Dedifferentiated amniotic fluid mesenchymal stem cell (primary cell): ENCODE measurements at regions not wholly inside any gene's neighbourhood (a gene's known extent, or its start where the extent isn't known, plus 50 kb on each side); places are given as distances from the start of the nearest gene placed in this dataset.

Experiments
- DNase-seq: peaks from one replicate; pipeline ENCODE4 v3.0.0-alpha.2; 2016; ENCODE audit errors: extremely low spot score

DNA sequence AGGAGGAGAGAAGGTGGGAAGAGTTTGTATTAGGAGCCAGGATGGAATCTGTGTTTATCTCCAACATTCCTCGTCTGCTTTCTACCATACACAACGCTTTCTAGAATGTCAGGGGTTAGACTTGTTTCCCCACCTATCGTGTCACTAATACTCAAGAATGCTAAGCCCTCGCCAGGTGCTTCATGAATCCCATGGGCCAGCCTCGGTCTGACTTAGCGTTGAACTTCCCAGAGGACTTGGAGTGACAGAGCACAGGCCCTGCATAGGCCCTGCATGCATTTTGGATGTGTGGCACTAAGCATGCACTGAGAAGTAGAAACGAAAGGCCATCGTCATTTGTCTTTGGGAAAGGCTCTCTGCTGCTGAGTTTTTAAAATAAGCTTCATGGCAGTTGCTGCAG lies 328.7 kb downstream of the NSG2 start:
- no peak for DNase-seq

DNA sequence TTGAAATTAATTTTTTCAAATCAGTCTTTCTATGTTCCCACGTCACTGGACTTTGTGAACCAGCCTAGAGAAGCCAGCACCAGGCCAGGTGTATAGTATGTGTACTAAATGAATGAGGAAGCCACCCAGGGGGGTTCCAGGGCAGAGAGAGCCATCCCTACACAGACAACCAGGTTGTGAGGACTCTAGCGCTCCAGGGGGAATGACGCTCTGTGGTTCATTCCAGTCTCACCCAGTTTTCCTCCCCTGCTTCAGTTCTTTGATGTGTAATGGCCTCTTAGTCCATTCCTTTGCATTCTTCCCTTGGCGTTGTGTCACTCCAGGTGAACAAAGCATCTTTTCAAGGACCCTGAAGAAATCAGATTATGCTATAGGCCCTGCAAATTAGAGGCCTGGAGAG lies 330.6 kb downstream of the NSG2 start:
- no peak for DNase-seq

DNA sequence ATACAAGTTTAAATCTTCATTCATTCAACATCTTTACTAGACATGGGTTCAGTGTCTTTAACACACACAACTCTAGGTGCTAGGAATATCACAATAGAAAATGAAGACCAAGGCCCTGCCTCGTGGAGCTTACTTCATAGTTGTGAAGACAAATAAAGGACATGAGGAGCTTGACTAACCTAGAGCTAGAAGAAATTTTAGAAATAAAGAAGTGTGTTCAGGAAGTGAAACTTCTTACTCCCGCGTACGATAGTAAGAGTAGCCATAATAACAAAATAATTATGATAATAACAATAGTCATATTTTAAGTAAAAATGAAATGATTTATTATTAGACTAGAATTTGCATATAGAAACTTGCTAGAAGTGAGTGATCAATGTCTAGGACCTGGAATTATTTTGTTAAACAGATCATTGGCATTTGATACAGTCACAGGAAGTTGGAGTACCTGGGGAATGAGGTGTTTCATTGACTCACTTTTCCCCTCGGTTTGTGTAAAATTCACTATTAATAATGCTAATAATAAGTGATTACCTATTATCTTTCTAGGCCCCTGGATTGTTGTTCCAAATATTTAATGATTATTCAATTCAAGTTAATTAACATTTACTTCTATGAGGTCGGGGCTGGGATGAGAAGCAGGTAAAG lies 331.3 kb downstream of the NSG2 start:
- DNase-seq, result no peak

DNA sequence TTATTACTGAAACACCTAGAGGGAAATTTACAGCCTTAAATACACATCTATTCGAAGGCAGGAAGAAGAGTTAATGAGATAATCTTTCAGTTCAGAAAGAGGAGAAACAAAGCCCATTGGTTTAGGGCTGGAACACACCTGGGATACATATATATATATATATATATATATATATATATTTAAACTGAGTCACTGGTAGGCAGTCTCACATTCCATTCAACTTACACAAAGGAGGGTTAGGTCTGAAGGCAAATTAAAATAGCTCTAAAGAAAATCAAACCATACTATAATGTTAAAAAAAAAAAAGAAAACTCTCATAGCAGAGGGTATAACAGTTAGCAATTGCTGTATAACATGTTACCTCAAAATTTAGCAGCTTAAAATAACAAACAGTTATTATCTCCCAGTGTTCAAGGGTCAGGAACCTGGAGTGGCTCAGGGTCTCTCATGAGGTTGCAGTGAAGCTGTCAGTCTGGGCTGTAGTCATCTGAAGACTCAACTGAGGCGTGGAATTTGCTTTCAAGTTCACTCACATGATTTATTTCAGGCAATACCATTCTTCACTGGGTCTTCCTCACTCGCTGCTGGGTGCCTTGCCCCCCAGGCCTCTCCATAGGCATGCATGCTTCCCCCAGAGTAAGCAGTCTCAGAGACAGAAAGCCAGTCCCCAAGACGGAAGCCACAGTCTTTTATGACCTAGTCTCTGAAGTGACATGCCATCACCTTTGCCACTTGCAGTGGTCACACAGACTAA lies 332.8 kb downstream of the NSG2 start:
- no peak for DNase-seq

DNA sequence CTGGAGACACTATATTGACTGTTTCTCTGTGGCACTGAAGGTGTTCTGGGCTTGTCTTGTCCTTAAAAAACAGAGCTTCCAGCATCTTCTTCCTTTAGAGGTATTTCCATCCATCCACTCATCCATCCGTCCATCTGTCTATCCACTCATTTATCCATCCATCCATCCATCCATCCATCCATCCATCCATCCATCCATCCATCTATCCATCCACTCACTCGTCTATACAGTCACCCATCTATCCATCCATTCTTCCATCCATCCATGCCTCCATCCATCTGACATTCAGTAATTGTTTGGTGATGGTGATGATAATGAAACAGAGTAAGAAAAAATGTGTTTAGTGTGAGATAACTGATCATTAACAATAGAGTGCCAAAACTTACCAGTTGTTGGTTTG lies 334.8 kb downstream of the NSG2 start:
- DNase-seq, result no peak

DNA sequence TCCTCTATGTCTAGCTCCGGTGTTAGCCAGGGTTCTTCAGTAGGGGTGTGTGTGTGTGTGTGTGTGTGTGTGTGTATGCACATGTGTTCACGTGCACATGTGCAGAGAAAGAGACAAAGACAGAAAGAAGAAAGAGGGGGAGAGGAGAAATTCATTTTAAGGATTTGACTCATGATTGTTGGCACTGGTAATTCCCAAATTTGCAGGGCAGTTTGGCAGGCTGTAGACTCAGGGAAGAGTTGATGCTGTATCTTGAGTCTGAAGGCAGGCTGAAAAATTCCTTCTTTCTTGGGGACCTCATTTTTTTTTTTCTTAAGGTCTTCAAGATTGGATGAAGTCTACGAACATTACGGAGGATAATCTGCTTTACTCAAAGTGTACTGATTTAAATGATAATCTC lies 335.7 kb downstream of the NSG2 start:
- DNase-seq, result no peak

DNA sequence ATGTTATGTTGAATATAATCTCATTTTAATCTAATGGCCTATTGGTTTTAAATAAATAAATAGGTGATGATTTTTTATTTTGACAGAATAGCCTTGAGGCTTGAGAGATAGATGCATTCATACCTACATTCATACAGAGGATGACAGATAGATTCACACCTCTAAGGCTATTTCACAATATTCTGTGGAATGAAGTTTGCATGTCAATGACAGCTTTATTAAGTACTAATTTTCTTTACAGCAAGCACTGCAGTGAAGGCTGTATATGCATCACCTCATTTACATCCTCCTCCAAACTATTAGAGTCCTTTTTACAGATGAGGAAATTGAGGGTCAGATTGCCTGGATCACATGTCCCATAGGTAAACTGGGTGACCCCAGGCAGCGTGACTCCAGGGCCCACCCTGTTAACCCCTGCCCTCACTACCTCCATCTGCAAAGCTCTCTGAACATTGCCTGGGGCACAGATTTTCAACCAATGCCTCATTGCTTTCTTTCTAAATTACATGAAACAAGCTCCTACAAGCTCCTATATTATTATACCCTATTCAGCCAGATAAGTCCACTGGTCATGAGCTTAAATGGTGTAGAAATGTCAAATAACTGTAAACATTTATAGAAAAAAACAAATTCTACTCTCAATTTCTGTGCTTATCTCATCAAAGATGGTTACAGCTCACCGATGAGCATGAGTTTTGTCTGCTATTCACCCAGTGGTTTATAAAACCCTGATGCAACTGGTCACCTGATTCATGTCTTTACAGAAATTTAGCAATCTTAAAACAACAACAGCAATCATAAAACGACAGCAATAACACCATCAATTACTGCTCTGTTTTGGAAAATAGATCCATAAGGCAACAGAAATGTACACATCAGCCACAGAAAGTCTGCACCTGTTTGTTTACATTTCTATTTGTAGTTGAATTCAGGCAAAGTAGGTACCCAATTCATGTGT lies 338.0 kb downstream of the NSG2 start:
- DNase-seq, result no peak

DNA sequence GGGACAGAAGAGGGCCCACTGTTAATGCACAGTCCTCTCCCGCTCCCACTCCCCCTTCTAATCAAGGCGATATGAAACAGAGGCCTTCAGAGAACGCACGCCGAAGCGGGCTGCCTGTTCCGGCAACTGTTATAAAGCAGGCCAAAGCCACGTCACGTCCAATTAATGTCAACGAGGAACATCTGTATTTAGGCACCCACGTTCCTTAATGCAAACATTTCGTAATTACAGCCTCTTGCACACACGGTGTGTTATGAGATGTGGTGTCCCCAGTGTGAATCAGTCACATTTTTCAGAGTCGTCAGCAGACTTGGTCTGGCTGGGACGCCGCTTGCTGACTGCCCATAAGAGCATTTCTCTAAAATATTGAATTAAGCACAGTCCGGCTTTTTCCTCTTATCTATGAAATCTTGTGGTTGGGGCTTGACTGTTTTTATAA lies 339.0 kb downstream of the NSG2 start:
- DNase-seq, result peak; percentile 80

DNA sequence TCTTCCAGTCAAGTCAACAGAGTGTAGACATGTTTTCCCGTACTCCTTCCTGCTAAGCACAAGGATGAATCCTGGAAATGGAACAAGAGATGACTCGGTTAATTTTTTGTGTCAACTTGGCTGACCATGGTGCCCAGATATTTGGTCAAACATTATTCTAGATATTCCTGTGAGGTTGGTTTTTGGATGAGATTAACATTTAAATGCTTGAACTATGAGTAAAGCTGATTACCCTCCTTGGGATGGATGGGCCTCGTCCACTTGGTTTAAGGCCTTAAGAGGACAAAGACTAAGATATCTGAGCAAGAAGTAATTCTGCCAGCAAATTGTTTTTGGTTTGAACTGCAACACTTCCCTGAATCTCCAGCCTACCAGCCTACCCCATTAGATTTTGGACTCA lies 338.1 kb upstream of the MSX2 start:
- DNase-seq, result no peak

DNA sequence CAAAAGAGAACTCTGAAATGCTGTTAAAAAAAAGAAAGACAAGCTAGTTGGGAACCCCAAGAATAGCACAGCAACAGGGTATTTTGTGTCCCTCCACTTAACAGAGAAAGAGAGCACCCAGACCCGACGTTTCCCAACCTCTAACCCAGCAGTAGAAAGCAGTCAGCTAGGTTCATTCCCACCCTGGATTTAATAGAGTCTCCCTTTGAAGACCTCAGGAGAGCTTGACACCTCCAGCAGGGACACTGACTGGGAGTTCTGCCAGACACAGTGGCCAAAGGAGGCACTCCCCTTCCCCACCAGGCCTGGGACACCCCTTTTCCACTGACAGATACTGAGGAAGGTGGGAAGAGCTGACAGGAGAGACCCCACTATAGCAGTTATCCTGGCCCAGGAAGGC lies 337.5 kb upstream of the MSX2 start:
- no peak for DNase-seq

DNA sequence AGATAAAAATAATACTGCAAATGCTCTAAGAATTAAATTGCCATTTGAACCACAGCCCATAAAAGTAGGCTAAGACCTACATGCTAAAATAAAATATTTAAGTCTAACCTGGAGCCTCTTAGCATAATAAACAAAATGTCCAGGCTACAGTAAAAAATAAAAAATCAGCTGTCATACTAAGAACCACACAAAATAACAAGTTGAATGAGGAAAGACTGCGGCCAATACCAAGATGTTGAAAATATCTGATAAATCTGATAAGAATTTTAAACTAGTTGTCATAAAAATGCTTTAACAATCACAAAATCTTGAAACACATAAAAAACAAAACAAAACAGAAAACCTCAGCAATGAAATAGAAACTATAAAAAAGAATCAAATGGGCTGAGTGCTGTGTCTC lies 336.9 kb upstream of the MSX2 start:
- no peak for DNase-seq

DNA sequence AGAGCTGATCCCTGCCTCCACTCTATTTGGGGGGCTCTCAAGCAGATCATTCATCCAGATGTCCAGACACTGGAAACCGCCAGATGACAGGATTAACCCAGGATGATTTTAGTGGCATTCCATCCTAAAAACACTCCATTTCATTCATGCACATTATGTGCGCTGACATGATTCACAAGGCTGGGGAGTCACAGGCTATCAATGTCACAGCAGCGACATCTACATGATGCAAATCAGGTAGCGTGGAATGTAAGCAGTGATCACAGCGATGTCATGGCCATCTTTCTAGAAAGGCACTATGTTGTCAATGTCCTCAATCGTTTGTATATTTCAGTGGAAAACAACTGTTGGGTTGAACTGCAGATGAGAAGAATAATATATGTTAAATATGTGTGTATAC lies 331.5 kb upstream of the MSX2 start:
- DNase-seq, result no peak

DNA sequence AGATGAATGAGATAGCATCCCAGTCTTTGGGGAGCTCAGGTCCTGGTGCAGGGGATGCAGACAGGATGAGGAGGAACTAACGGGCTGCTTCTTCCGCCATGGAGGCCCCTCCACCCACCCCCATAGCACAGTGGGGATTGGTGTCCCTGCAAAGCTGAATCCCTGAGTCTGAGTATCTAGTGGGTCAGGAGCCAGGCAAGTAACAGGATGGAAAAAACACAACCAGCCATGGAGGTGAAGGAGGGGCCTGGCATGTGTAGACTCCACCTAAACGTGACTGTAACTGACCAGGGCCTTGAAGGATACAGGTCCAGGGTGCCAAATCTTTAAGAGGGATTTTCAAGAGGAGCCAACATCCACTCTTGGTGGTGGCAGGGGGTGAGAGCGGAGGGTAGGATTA lies 327.8 kb upstream of the MSX2 start:
- DNase-seq, result no peak

DNA sequence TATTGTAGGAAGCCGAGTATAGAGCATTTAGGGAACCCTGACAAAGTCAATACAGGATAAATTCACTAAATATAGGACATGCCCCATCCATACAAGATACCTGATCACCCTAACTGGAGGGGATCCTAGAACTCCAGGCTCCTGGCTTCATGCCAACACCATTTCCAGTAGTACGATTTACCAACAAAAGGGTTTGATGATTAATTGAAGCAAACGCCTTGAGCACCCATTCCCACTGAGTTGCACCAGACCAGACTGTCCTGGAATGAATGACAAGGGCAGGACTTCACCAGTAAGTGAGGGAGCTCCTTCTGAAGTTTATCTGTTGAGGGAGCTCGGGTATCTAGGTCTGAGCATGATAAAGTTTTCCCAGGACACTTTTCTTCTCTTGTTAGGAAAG lies 327.2 kb upstream of the MSX2 start:
- DNase-seq, result no peak

DNA sequence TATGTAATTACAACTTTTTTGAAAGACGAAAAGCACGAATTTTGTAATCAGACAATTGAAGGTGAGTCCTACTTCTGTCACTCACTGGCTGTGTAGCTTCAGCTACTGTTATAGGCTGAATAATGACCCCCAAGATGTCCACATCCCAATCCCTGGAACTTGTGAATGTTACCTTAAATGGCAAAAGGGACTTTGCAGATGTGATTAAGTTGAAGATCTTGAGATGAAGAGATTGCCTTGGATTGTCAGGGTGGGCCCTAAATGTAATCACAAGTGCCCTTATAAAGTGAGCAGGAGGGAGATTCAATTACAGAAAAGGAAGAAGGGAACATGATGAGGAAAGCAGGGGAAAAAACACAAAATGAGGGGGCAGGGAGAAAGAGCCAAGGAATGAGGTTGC lies 326.2 kb upstream of the MSX2 start:
- no peak for DNase-seq

DNA sequence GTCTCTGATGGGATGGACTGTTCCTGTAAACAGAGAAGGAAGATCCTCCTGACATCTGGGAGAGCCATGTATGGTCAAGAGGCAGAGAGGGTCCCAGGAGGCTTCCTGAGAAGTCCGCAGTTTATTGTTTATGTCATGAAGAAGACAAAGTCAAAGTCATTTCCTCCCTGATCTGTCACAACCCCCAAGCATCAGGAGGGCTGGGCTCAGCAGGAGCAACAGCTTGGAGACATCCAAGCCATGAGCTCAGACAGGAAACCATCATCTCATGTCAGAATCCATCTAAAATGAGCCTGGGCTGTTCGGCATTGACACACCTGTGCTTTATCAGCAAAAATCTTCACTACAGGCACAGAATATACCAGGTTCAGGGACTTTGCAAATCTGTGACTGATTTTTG lies 325.0 kb upstream of the MSX2 start:
- DNase-seq, result no peak

DNA sequence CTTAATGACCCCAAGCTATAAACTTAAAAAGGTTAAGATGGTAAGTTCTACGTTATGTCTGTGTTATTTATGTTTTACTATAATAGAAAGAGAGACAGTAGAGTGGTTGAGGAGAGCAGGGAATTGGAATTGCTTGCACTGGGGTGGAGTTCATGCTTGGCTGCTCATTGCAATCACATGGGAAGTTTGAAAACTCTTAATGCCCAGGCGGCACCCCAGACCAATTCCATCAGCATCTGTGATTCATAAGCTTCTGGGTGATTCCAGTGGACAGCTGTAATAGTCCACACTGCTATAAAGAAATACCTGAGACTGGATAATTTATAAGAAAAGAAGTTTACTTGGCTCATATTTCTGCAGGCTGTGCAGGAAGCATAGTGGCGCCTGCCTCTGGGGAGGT lies 323.9 kb upstream of the MSX2 start:
- DNase-seq, result no peak

DNA sequence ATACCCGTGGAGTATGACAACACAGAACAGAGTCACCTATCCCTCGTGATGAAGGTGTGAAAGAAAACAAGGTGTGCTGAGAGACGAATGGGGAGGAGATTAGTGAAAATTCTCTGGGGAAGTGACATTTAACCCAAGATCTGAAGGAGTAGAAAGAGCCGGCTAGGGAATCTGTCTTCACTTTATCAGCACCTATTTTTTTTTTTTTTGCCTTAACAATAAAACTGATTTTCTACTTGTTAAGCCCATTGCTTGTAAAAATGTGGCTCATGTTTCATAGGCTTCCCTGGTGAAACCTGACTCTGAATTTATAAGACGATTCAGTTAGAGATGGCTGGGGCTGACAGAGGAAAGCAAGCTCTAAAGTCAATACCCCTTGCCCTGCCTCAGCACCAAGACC lies 322.6 kb upstream of the MSX2 start:
- DNase-seq, result no peak

DNA sequence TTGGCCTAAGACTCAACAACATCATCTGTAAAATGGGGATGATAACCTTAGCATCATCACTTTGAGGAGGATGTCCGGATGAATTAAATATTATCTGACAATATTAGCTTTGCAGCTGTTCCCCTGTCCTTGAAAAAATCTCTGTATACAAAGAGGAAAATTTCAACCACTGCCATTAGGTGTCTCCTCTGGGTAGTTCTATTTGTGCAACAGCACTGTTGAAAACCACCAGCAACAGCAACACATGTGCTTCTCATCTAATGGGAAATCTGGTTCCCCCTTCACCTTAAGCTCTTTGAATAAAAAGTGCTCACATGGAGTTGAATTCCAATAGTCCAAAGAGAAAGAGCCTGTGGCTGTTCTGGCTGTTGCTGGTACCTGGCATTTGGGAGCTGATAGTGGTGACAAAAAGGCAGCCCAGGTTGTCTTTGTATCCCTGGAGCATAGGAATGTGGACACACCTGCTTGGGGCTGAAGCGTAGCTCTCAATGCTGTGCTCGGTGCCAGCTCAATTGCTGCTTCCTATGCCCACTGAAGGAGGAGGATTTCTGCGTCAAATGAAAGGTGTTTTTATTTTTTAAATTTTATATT lies 322.1 kb upstream of the MSX2 start:
- no peak for DNase-seq

DNA sequence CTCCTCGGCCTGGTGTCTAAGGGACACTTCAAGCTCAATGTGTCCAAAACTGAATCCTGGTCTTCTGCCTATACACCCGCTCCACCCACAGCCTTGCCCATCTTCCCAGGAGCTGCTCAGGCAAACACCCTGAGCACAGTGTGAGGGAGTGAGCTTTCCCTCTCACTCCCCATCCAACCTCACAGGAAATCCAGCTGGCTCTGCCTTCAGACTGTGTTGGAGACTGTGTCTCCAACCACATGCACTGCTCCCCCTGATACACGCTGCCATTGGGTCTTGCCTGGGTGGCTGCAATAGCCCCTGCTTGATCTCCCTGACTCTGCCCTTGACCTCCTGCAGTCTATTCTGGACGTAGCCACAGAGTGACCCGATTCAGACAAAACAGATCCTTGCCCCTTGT lies 319.5 kb upstream of the MSX2 start:
- DNase-seq, result no peak

DNA sequence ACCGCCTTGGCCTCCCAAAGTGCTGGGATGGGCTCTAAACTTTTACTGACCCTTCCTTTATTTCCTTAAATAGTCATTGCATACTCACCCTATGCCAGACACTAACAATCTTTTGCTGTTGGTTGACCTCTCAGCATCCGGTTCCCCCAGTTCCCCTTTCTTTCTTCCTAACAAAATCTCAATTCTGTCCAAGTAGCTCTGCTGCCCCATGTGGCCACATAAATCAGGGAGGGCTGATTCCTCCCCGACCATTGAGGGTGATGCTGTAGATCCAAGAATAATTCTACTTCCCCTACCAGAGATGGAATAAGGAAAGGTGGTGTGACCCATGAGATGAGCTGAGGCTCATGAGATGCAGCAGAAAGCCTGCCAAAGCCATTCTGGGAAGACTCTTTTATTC lies 315.3 kb upstream of the MSX2 start:
- DNase-seq, result no peak

DNA sequence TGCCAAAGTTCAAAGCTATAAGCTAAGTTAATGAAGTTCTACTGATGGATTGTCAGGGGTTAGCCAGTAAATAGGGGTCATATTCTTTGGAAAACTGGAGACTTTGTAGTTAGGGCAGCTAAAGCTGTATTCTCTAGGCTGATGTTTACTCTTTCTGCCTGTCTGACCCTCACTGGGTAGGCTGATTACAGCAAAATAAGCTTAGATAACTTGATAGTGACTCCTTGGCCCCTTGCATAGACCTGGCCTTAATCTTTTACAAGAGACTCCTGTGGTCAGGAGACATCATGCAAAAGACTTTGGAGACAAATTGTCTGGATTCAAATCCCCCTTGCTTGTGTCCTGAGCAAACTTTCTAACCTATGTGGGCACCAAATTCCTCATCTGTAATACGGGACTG lies 314.4 kb upstream of the MSX2 start:
- no peak for DNase-seq
